Endothelial cell of umbilical vein (primary cell): ENCODE measurements at regions not wholly inside any gene's neighbourhood (a gene's known extent, or its start where the extent isn't known, plus 50 kb on each side); places are given as distances from the start of the nearest gene placed in this dataset.
A peak's percentile ranks its signal among the peaks of the same experiment; 100 is the strongest.

Experiments
- BruUV-seq: library from RNA; stranded (reverse); fragments of 400-500 nt; replicated peaks from 2 replicates; lab custom pipeline; 2021; lab: Mats Ljungman, UMichigan
- CTCF ChIA-PET: fragments of 300-600, 350-600 bp; sonication (Branson Sonifier 250); formaldehyde crosslinking; loops from one replicate; lab custom pipeline; 2021; ENCODE audit warnings: antibody characterized with exemption, inconsistent platforms; lab: Charles Lee
- POLR2A ChIA-PET: fragments of 300-600, 350-600 bp; sonication (Branson Sonifier 250); formaldehyde crosslinking; loops from one replicate; lab custom pipeline; 2021; ENCODE audit warnings: antibody characterized with exemption, inconsistent platforms; lab: Charles Lee
- DNase-seq: peaks from one replicate; pipeline ENCODE4 v3.0.0-alpha.2; 2011; ENCODE audit warnings: low read depth, low spot score
- FAIRE-seq: peaks from 2 replicates; lab custom pipeline; 2011; peaks lifted over from hg19 to GRCh38; lab: Jason Lieb, UNC
- H2AFZ ChIP-seq: 2 replicates; pipeline ENCODE4 v1.6.0; 2012; ENCODE audit warnings: low read depth, low read length, control low read depth, inconsistent platforms
- H3K27ac ChIP-seq: 2 replicates; pipeline ENCODE4 v1.5.1; 2011; ENCODE audit warnings: low read depth, mild to moderate bottlenecking, control low read depth, low read length, moderate library complexity; ENCODE audit not compliant: insufficient read depth
- H3K27me3 ChIP-seq, 2 experiments: 2 replicates each; pipeline versions ENCODE4 v1.6.0 to v1.6.1; 2011; ENCODE audit warnings: low read length in 2 of 2, mixed read lengths in 1 of 2; ENCODE audit not compliant: control insufficient read depth in 2 of 2, insufficient read depth in 2 of 2
- H3K36me3 ChIP-seq, 2 experiments: 2 replicates in 1 of 2; 3 replicates in 1 of 2; pipeline ENCODE4 v1.5.1; 2011; ENCODE audit warnings: low read length in 2 of 2, mild to moderate bottlenecking in 1 of 2, moderate library complexity in 1 of 2; ENCODE audit not compliant: control insufficient read depth in 2 of 2, insufficient read depth in 2 of 2; ENCODE audit errors: extremely low read depth in 1 of 2
- H3K4me1 ChIP-seq: 3 replicates; pipeline ENCODE4 v1.5.1; 2011; ENCODE audit warnings: mild to moderate bottlenecking, low read length; ENCODE audit not compliant: control insufficient read depth, insufficient read depth; ENCODE audit errors: extremely low read depth
- H3K4me2 ChIP-seq: 2 replicates; pipeline ENCODE4 v1.6.1; 2011; ENCODE audit warnings: low read length, control low read depth, mixed read lengths; ENCODE audit not compliant: insufficient read depth
- H3K4me3 ChIP-seq, 3 experiments: fragments of 200-600 bp in 1 of 3; sonication (generic), shearing (Covaris generic) in 1 of 3; replicated peaks in 1 of 3; 2 replicates each; pipeline ENCODE4 v1.5.1; 2011 to 2016; ENCODE audit warnings: control low read depth in 3 of 3, low read length in 3 of 3, mild to moderate bottlenecking in 2 of 3, inconsistent platforms in 1 of 3, low read depth in 1 of 3, moderate library complexity in 1 of 3; ENCODE audit not compliant: insufficient read depth in 1 of 3
- H3K79me2 ChIP-seq: 2 replicates; pipeline ENCODE4 v1.6.0; 2012; ENCODE audit warnings: low read length, inconsistent platforms; ENCODE audit not compliant: control insufficient read depth, insufficient read depth
- H3K9ac ChIP-seq: replicated peaks from 2 replicates; pipeline ENCODE3; 2011; ENCODE audit warnings: low read length, control low read depth; ENCODE audit not compliant: insufficient read depth; ENCODE audit errors: extremely low read depth
- H3K9me1 ChIP-seq: replicated peaks from 3 replicates; pipeline ENCODE4 v1.6.0; 2011; ENCODE audit warnings: mild to moderate bottlenecking, low read length; ENCODE audit not compliant: control insufficient read depth, insufficient read depth; ENCODE audit errors: extremely low read depth
- H3K9me3 ChIP-seq: replicated peaks from 2 replicates; pipeline ENCODE4 v1.5.1; 2012; ENCODE audit warnings: low read length, inconsistent platforms; ENCODE audit not compliant: control insufficient read depth, insufficient read depth
- H4K20me1 ChIP-seq: replicated peaks from 2 replicates; pipeline ENCODE3; 2011; ENCODE audit warnings: mild to moderate bottlenecking, low read length; ENCODE audit not compliant: control insufficient read depth, insufficient read depth; ENCODE audit errors: extremely low read depth
- EZH2 ChIP-seq: IDR thresholded peaks from 2 replicates; pipeline ENCODE4 v1.6.1; 2012; ENCODE audit warnings: borderline replicate concordance, low read depth, mild to moderate bottlenecking, moderate library complexity, low read length, inconsistent platforms; ENCODE audit not compliant: severe bottlenecking
- FOS ChIP-seq: IDR thresholded peaks from 2 replicates; pipeline ENCODE4 v1.6.1; 2011; ENCODE audit warnings: mild to moderate bottlenecking, low read length, moderate library complexity, borderline replicate concordance; ENCODE audit not compliant: insufficient read depth
- GATA2 ChIP-seq: IDR thresholded peaks from 2 replicates; pipeline ENCODE4 v1.7.0; 2011; ENCODE audit warnings: low read depth, mild to moderate bottlenecking, moderate library complexity, mixed read lengths, low read length; ENCODE audit not compliant: insufficient read length, insufficient read depth
- JUN ChIP-seq: IDR thresholded peaks from 2 replicates; pipeline ENCODE4 v1.6.1; 2011; ENCODE audit warnings: borderline replicate concordance, low read depth; ENCODE audit not compliant: insufficient read length, insufficient read depth
- MAX ChIP-seq: IDR thresholded peaks from 2 replicates; pipeline ENCODE4 v1.6.1; 2011; ENCODE audit not compliant: insufficient read depth, insufficient read length
- MYC ChIP-seq: IDR thresholded peaks from one replicate; pipeline ENCODE4 v1.6.1; 2011; ENCODE audit warnings: mild to moderate bottlenecking, low read depth, low read length
- POLR2A ChIP-seq: IDR thresholded peaks from 2 replicates; pipeline ENCODE4 v1.6.1; 2012; ENCODE audit warnings: low read depth, mild to moderate bottlenecking, control low read depth, low read length
- POLR2AphosphoS5 ChIP-seq: IDR thresholded peaks from 2 replicates; pipeline ENCODE4 v1.6.1; 2012; ENCODE audit warnings: low read depth, mild to moderate bottlenecking, control low read depth, low read length, moderate library complexity; ENCODE audit not compliant: insufficient read depth
- dilution Hi-C: fragments of 300-500 bp; cut with MboI; formaldehyde crosslinking; loops from one replicate; pipeline ENCODE4 v1.15.0; 2019; ENCODE audit warnings: low sequenced_read_pairs; ENCODE audit not compliant: extremely low pct_ligation_motif_present
- intact Hi-C: fragments of 100-400 bp; cut with micrococcal nuclease; formaldehyde crosslinking; loops from one replicate; pipeline ENCODE4 v1.10.0; 2022
- TF ChIP-seq, protein P1 (sequence below), 2 donors: IDR thresholded peaks; 1 replicate in 1 of 2; 2 replicates in 1 of 2; pipeline ENCODE4 v1.5.1; 2011; ENCODE audit warnings: low read length in 2 of 2, mild to moderate bottlenecking in 2 of 2, moderate library complexity in 2 of 2, control low read depth in 1 of 2, inconsistent platforms in 1 of 2, low read depth in 1 of 2; ENCODE audit not compliant: insufficient read depth in 1 of 2; ENCODE audit errors: extremely low read depth in 1 of 2

DNA sequence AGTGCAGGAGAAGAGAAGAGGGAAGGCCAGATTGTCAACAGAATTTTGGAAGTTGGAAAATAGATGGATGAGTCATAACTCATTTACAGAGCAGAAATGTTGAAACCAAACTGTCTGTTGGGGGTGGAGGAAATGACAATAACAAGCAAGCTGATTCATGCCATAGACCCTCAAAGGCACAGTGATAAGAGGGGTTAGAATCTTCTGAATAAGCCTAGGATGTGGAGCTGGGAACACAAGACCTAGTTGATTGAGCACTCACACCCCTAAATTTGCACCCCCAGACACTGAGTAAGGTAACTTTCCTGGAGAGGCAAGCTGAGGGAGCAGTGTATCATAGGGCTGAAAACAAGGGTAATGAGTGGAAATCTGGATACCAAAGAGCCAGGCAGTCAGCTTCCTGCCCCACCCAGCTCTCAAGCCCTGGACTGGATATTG is 141.4 kb downstream of the SCG2 start:
- Histone ChIP-seq H3K4me3 (no peak overlapping the region), H3K9ac (no peak overlapping the region), H3K4me1 (peaks cover 10% of the 10 kb centered on the region), H3K9me3 (no peaks in the 10 kb centered on the region), H3K27me3 (no peaks in the 10 kb centered on the region), H3K27ac (no peak overlapping the region), H3K79me2 (no peaks in the 10 kb centered on the region), H2AFZ (peak overlapping the region; percentile 8), H3K36me3 (no peaks in the 10 kb centered on the region), H3K4me2 (peak overlapping the region; percentile 5), H4K20me1 (no peaks in the 10 kb centered on the region), H3K9me1 (no peaks in the 10 kb centered on the region)
- dilution Hi-C loops (no loop called here), intact Hi-C loops (loop anchor here (2.0 kb wide), 1 partner anchor 88 kb away; no protein-coding TSS in a partner anchor)
- TF ChIP-seq JUN (peak; percentile 69), POLR2AphosphoS5 (no peak), FOS (peak; percentile 94), MAX (no peak), MYC (no peak), POLR2A (no peak), EZH2 (no peak), GATA2 (peak; percentile 75)
- TF ChIP-seq, protein P1, sequence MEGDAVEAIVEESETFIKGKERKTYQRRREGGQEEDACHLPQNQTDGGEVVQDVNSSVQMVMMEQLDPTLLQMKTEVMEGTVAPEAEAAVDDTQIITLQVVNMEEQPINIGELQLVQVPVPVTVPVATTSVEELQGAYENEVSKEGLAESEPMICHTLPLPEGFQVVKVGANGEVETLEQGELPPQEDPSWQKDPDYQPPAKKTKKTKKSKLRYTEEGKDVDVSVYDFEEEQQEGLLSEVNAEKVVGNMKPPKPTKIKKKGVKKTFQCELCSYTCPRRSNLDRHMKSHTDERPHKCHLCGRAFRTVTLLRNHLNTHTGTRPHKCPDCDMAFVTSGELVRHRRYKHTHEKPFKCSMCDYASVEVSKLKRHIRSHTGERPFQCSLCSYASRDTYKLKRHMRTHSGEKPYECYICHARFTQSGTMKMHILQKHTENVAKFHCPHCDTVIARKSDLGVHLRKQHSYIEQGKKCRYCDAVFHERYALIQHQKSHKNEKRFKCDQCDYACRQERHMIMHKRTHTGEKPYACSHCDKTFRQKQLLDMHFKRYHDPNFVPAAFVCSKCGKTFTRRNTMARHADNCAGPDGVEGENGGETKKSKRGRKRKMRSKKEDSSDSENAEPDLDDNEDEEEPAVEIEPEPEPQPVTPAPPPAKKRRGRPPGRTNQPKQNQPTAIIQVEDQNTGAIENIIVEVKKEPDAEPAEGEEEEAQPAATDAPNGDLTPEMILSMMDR (IDR thresholded peaks at IDR 0.05; ENCODE audit: extremely low read depth in 1 of 2, insufficient read depth in 1 of 2, low read depth in 1 of 2, low read length in 2 of 2): no peak
- BruUV-seq: no TSS peak
- ChIA-PET POLR2A (interaction anchor here (0.6 kb wide), 1 partner anchor 853 kb away, joined by 3 read pairs; no protein-coding TSS in a partner anchor), CTCF (interaction anchor here (1.0 to 6.1 kb wide), 9 partner anchors 13 to 339 kb away, joined by 3 to 70 read pairs (median 4); partner anchors contain the start of gene SCG2)
- peak; percentile 49 for DNase-seq
- peak; percentile 65 for FAIRE-seq
